T1000 (cell line): ENCODE measurements at regions not wholly inside any gene's neighbourhood (a gene's known extent, or its start where the extent isn't known, plus 50 kb on each side); places are given as distances from the start of the nearest gene placed in this dataset.

Source experiments
- DNase-seq: peaks from one replicate; lab custom pipeline; 2025; ENCODE audit warnings: mixed read lengths; lab: John Stamatoyannopoulos, UW

DNA sequence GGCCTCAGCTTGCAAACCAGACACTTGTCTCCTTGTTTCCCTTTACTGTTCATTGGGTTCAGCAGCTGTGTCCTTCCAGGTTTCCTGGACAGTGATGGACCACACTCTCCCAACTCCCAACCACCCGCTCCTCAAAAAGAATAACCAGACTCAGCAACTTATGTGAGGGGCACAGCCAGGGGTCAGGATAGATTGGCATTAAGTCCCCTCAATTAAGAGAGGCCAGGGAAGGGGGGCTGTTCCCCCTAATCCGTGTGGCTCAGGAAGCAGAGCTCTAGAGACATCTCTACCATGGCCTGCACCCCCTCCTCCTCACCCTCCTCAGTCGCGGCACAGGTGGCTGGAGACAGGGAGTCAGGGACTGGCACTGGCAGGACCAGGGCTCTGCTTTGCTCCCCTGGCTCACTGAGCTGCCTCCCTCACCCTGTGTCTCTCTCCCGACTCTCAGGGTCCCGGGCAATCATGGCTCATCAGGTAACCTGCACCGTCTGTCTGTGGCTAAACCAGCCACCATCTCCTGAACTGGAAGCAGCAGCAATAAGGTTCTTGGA lies 111.7 kb downstream of the ZNF280B start:
- no peak for DNase-seq

DNA sequence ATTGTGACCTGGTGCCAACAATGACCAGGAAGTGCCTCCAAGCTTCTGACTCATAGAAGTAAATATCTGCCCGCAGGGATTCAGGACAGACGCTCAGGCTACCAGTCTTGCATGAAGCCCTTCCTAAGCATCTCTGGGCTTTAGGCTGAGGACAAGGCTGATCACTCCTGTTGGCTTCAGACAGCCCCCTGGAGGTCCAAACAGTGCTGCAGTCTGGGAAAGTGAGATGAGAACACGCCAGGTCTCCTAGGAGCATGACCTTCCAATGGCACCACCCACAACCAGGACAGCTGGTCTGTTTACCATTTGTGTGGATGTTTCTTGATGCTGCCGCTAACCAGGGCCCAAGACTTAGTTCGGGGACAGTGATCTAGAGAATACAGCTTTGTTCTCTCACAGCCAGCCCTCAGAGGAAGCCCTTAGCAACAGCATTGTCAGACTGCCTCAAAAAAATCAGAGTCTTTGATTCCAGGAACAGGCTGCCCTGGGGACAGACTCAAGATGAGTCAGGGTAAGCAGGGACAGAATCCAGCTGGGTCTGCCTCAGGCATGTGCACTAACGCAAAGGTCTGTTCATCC lies 111.2 kb downstream of the ZNF280B start:
- no peak for DNase-seq

DNA sequence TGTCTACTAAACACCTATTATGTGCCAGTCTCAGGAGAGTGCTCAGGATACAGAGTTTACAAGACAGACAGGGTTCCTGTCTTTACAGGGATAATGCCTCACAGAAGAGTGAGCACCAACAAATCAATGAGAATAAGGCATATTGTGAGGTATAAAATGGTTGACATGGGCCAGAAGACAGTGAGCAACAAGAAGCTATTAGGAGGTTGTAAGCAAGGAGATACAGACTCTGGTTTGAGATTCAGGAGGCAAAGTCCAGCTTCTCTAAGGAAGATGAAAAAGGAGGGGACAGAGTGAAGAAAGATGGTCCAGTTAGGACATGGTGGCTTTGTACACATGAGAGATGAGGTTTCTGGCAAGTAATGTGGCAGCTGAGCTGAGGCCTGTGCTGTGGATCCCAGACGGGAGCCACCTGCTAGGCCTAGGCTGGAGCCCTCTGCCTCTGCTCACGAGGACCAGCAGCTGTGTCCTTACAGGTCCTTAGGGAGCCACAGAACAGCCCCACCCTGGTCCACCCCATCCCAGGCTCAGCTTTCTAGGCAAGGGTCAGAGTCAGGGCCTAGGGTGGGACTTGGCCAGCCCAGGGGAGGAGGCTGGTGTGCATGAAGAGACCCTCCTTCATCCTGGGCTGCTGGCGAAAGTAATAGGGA lies 110.5 kb downstream of the ZNF280B start:
- no peak for DNase-seq

DNA sequence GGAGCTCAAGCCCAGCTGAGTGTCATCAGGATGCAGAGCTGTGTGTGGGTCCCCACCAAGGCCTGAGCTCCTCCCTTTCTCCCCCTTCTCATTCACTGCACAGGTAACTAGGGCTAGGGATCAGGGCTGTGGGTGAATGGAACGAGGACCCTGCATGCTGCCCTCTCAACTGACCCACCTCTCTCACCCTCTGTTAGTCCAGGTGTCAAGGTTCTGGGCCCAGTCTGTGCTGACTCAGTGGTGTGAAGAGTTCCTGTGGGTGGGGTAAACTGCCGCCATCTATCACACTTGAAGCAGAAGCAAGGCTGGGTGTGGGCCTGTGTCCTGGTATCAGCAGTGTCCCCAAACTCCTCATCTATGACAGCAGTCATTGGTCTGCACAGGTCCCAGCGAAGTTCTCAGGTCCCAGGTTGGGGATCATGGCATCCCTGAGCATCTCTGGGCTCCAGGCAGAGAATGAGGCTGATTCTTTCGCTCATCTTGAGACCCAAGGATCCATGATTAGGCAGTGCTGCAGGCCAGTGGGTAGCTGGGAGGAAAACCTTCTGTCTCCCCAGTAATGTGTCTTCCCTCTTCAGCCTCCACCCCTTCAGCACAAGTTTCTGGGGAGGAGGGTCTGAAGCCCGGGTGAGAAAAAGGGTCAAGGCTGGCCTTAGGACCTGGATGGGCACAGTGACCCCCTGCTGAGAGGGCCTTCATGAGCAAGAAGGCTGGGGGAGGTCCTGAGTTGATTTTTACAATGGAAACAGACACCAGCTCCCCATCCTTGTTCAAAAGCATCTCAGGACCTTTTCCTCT lies 109.8 kb downstream of the ZNF280B start:
- DNase-seq = no peak

DNA sequence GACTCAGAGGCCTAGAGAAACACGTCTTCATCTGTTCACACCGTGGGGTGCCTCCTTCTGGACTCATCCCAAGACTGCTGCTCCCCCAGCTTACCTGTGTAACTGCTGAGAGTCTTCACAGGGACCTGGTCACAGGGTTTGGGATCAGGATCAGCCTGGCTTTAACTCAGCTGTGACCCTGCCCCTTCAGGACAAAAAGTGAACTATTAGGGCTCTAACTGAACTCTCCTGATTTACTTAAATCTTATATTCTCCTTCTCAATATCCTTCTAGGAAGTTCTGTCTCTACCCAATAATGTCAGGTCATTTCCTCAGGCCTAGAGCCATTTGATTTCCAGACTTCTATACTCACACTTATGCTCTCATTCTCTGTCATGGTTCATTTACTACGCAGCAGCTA lies 108.4 kb downstream of the ZNF280B start:
- DNase-seq = no peak

DNA sequence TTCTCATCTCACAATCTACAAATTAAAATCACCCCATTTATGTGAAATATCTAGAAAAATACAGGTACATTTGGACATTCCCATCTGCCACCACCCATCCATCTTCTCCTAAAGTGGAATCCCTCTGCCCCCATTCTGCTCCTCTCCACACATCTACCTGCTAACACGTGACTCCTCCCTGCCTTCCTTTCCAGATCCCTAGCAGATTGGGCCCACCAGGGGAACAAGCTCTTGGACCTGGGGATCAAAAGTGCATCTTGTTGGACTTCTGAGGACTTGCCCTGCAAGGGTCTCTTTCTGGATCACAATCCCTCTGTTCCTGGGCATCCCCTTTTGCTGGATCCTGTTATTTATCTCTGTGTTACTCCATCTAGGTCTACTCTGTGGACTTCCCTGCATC lies 107.6 kb downstream of the ZNF280B start:
- no peak for DNase-seq

DNA sequence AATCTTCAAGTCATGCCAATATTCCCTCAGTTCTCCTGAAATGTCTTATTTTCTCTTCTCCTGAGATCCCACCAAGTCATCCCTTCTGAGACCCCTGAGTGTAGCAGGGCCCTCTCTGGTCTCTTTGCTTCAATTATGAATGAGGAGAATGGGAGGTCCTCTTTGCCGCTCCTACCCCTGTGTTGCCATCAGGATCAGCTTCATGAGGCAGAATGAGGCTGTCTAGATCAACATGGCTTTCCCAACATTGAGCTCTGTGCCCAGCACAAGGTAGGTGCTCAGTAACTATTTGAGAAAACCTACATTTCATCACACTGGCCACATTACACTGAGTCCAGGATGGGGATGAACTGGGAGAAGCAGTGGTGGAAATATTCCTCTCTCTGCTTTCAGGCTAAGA lies 107.2 kb downstream of the ZNF280B start:
- no peak for DNase-seq

DNA sequence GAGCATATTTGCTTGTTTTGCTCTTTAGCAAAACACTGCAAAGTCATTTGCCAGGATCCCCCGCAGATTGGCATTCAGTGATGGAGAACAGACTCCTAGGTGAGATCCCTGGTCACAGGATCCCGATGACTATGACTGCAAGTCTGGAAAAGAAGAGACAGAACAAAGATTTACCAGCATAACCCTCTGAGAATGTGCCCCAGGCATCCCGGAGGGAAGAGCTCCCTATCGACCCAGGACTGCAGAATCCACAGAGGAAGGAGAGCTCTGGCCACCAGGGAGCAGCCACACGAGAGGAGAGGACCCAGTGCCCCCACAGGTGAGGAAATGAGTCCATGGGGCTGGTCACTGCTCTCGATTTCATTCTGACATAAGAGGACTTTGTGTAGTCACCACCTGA lies 105.2 kb downstream of the ZNF280B start:
- no peak for DNase-seq

DNA sequence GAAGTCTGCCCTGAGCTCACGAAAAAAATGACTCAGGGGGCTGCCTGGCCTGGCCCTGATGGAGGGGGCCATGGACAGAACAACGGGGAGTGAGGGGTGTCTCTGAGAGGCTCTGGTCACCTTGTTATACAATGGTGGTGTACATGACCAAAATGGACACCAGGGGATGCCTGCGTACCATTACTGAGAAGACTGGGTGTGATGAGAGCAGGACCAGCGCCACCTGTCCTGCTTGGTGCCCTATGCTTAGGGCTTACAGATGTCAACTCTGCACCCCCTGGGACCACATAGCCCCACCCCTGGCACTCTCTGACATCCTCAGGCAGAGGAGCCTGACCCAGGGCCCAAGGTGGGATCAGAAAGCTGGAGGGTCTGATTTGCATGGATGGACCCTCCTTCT lies 104.8 kb downstream of the ZNF280B start:
- DNase-seq = no peak

DNA sequence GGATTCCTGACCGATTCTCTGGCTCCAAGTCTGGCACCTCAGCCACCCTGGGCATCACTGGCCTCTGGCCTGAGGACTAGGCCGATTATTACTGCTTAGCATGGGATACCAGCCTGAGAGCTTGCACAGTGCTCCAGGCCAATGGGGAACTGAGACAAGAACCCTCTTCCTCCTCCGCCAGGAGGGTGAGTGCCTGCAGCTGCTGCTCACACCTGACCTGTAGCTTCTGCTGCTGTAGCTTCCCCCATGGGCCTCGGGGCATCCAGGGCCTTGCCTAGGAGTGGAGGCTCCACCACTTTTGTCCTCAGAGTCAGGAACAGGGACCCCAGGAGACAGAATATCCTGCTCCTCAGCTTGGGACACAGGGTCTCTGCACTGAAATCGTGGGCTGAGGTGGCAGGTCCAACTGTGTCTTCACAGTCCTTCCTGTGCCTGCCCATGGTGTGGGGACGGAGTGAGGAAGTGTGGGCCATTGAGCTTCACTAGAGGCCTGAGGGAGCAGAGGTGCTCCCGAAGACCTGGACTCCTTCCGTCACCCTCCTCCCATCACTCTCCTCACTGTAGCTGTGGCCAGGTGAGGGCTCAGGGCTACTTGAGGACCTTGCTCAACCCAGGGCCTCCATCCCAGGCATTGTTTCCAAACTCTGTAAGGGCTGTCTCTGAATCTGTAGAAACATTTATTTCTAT lies 103.8 kb downstream of the ZNF280B start:
- DNase-seq = no peak

DNA sequence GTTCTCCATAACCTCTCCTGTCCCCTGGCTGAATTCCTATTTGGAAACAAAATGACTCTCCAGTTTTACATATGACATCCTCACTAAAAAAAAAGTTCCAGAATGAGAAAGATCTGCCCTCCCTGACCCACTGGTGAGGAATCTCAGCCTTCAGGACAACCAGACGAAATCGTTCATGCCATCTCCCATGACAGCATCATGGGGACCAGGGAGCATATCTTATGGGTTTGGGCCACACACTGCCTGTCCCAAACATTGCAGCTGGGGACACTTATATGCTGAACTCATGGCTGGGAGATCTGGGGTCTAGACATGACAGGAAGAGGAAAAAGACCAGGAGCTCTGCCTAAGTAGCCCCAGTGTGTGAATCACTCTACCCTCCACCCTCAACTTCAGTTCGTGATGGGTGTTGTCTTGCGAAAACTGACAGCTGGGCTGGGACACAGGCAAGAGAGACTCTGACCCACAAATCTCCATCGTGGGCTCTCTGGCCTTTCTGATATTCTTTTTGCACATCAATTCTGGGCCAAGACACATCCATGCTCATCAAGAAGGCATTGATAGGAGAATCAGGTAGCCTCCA lies 102.0 kb downstream of the ZNF280B start:
- DNase-seq = no peak

DNA sequence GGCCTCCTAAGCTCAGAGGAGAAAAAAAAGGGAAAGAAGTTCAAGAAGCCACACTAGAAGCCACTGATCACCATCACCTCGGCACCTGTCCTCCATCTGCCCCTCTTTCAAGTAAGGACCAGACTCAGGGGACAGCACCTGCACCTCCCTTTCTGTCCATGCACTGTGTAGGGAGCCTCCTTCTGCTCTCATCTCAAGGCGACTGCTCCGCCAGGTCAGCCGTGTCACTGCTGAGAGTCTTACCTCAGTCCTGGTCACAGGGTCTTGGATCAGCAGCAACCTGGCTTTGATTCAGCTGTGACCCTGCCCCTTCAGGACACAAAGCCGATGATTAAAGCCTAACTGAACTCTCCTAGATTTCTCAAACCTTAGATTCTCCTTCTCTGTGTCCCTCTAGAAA lies 101.5 kb downstream of the ZNF280B start:
- DNase-seq = no peak

DNA sequence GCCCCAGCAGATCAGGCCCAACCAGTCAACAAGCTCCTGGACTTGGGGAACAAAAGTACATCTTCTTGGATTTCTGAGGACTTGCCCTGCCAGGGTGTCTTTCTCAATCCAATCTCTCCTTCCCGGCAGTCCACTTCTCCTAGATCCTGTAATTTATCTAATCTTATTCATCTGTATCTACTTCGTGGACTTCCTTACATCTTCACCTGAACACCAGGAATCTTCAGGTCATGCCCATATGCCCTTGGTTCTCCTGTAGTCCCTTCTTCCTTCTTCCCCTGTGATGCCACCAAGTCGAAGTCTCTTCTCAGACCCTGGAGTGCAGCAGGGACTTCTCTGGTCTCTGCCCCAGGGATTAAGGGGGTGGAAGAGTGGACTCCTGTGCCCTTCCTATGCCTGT lies 100.3 kb downstream of the ZNF280B start:
- DNase-seq = no peak

DNA sequence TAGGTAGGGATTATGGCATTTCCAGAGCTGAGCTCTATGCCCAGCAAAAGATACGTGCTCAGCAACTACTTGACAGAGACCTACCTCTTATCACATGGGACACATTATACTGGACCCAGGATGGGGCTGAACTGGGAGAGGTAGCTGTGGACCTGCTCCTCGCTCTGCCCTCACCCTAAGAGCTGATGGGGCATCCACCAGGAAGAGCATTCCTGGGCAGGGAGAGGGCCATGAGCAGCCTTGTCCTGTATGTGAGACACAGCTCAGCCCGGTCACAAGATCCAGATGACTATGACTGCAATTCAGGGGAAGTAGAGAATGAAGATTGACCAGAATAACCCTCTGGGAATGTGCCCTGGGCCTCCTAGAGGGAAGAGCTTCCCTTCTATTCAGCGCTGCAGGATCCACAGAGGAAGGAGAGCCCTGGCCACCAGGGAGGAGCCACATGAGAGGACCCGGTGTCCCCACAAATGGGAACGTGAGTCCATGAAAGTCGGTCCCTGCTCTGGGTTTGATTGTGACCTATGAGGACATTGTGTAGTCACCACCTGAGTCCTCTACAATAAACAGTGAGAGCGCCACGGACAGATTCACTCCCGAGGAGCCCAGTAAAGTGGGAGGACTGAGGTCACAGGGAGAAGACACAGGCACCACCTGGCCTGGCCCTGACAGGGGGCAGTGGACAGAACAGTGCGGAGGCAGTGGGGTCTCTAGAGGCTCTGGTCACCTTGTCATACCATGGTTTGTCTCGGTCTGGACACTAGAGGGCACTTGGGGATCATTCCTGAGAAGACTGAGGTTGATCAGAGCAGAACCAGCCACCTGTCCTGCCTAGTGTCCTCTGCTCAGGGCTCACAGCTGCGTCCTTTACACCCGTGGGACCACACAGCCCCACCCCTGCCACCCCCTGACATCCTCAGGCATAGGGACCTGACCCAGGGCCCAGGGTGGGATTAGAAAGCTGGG lies 99.5 kb downstream of the ZNF280B start:
- DNase-seq = no peak

DNA sequence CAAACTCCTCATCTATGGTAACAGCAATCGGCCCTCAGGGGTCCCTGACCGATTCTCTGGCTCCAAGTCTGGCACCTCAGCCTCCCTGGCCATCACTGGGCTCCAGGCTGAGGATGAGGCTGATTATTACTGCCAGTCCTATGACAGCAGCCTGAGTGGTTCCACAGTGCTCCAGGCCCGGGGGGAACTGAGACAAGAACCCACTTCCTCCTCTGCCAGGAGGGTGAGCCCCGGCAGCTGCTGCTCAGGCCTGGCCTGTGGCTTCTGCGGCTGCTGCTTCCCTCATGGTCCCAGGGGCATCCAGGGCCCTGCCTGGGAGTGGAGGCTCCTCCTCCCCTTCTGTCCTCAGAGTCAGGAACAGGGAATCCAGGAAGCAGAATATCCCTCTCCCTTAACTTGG lies 98.4 kb downstream of the ZNF280B start:
- no peak for DNase-seq

DNA sequence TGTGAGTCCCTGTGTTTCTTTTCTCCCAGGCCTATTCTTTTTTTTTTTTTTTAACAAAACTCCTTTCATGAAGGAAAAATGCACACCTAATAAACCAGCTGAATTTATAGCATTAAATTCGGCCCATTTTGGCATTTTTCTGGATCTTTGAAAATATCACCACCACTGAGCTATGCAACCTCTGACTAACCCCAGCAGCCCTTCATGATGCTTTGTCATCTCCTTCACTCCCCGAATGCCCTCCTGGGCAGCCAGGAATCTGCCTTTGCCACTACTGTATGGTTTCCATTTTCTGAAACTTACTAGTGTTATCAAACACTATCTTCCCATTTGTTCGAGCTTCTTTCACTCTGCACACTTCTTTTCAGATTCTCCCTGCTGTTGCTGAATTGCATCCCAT lies 97.9 kb downstream of the ZNF280B start:
- no peak for DNase-seq

DNA sequence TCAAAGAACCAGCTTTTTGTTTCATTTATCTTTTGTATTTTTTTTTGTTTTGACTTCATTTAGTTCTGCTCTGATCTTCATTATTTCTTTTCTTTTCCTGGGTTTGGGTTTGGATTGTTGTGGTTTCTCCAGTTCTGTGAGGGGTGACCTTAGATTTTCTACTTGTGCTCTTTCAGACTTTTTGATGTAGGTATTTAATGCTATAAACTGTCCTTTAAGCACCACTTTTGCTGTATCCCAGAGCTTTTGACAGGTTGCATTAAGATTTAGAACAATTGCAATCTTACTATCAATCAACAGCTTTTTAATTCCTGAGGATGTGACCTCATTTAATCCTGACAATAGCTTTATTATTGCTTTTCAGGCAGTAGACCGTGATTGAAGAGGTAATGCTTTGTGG lies 94.3 kb downstream of the ZNF280B start:
- no peak for DNase-seq

DNA sequence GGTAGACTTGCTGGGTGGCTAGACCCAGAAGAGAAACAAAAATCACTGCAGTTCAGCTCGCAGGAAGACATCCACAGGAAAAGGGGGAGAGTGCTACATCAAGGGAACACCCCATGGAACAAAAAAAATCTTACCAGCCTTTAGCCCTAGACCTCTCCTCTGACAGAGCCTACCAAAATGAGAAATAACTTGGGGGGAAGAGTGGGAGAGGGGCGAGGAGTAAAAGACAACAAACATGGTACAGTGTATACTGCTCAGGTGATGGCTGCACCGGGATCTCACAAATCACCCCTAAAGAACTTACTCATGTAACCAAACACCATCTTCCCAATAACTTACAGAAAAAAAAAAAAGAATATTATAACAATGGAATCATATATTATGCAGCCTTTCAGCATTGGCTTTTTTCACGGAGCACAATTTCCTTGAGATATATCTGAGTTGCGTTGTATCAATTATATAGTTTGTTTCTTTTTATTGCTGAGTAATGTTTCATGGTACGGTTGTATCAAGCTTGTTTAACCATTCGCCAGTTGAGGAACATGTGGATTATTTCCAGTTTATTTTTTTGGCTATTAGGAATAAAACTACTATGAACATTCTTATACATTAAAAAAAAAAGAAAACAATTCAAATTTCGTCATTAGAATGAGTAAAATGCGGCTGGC lies 90.9 kb downstream of the ZNF280B start:
- DNase-seq = no peak

DNA sequence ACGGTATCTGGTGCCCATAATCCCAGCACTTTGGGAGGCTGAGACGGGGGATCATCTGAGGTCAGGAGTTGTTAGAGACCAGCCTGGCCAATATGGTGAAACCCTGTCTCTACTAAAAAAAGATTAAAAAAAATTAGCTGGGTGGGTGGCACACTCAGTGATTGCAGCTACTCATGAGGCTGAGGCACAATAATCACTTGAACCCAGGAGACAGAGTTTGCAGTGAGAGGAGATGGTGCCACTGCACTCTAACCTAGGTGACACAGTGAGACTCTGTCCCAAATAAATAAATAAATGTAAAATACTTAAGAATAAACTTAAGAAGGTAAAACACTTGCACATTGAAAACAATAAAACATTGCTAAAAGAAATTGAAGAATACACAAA lies 90.4 kb downstream of the ZNF280B start:
- no peak for DNase-seq

DNA sequence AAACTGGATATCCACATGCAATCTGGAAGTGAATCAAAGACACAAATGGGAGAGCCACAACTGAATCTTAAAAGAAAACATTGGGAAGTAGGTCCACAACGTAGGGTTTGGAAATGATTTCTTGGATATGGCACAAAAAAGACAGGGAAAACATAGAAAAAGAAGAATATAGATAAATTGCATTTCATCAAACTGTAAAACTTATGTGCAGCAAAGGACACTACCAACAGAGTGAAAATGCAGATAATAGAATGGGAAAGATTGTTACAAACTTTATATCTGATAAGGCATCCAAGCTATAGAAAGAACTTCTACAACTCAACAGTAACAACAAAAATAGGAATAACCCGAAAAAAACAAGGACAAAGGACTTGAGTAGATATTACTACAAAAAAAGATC lies 89.6 kb downstream of the ZNF280B start:
- no peak for DNase-seq

DNA sequence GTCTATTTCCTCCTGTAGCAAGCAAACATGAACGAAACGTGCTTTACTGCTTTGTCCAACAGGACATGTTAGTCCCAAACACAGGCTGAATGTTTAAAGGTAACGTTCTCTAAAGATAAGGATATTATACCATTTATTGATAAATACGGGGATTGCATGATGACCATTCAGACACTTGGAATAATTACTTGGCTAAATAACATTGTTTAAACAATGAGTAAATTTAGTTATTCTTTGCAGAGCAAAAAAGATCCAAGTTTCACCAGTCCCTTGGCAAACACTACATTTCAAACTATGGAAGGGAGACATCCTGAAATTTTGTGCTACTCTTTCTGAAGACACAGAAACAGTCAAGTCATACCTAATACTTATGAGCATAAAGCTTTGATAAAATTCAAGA lies 88.0 kb downstream of the ZNF280B start:
- DNase-seq = no peak
